Astrocyte of the cerebellum (primary cell): ENCODE measurements at regions not wholly inside any gene's neighbourhood (a gene's known extent, or its start where the extent isn't known, plus 50 kb on each side); places are given as distances from the start of the nearest gene placed in this dataset.

Experiments
- DNase-seq: peaks from one replicate; pipeline ENCODE4 v3.0.0-alpha.2; 2011; ENCODE audit warnings: low read depth
- H3K4me3 ChIP-seq: 2 replicates; pipeline ENCODE4 v1.5.1; 2011; ENCODE audit warnings: mild to moderate bottlenecking, low read depth, low read length, moderate library complexity
- CTCF ChIP-seq: IDR thresholded peaks from 2 replicates; pipeline ENCODE4 v1.5.1; 2012; ENCODE audit warnings: low read length, low read depth, moderate library complexity, mild to moderate bottlenecking; ENCODE audit errors: missing control alignments
- in situ Hi-C: cut with HindIII; loops from 2 replicates; pipeline ENCODE4 v1.10.0; 2017; ENCODE audit warnings: low sequenced_read_pairs

- in situ Hi-C loops = no loop called here
- no peak for TF ChIP-seq CTCF
- H3K4me3 ChIP-seq = no peak overlapping the region
- no peak for DNase-seq
Observed at GRCh38 chr17:65438708-65439294, 122.6 kb downstream of the AXIN2 start.

GRCh38 chr17:65438173-65438572 lies 123.3 kb downstream of the AXIN2 start:
- DNase-seq = no peak
- H3K4me3 ChIP-seq = no peak overlapping the region
- in situ Hi-C loops = no loop called here
- TF ChIP-seq CTCF = no peak

- no peak for DNase-seq
- H3K4me3 ChIP-seq = no peak overlapping the region
- TF ChIP-seq CTCF = no peak
- in situ Hi-C loops = no loop called here
Observed at GRCh38 chr17:65436871-65437270, 124.6 kb downstream of the AXIN2 start.

GRCh38 chr17:65434878-65435277 lies 126.6 kb downstream of the AXIN2 start:
- TF ChIP-seq CTCF = no peak
- H3K4me3 ChIP-seq = no peak overlapping the region
- DNase-seq = no peak
- in situ Hi-C loops = no loop called here

GRCh38 chr17:65434251-65434650 lies 127.2 kb downstream of the AXIN2 start:
- H3K4me3 ChIP-seq = no peak overlapping the region
- no peak for TF ChIP-seq CTCF
- DNase-seq = peak; percentile 13
- in situ Hi-C loops = no loop called here

GRCh38 chr17:65433592-65433991 lies 127.9 kb downstream of the AXIN2 start:
- H3K4me3 ChIP-seq = no peak overlapping the region
- in situ Hi-C loops = no loop called here
- no peak for TF ChIP-seq CTCF
- peak; percentile 53 for DNase-seq
